Superior temporal gyrus (tissue), 1 donor: ENCODE measurements at regions not wholly inside any gene's neighbourhood (a gene's known extent, or its start where the extent isn't known, plus 50 kb on each side); places are given as distances from the start of the nearest gene placed in this dataset.

Source experiments
- DNase-seq: peaks from one replicate; pipeline ENCODE4 v3.0.0-alpha.2; 2016; ENCODE audit errors: extremely low spot score

DNA sequence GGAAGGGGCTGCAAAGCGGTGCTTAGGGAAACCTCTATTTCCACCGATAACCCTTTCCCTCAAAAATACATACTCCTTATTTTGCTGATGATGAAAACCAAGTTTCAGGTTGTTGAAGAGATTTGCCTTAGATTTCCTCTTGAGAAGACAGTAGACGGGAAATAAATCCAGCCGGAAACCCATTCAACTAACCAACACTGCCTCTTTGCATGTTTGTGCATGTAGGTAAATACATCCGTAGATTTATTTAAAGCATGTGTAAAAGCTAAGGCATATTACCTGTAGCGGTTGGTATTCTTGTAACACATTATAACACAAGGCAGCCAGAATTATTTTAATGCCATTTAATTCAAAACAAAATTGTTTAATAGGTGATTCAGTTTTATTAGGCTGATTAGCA lies 136.3 kb upstream of the SLC22A23 start:
- no peak for DNase-seq

- no peak for DNase-seq
Measured at GRCh38 chr6:3592371-3592941, 135.6 kb upstream of the SLC22A23 start.

DNA sequence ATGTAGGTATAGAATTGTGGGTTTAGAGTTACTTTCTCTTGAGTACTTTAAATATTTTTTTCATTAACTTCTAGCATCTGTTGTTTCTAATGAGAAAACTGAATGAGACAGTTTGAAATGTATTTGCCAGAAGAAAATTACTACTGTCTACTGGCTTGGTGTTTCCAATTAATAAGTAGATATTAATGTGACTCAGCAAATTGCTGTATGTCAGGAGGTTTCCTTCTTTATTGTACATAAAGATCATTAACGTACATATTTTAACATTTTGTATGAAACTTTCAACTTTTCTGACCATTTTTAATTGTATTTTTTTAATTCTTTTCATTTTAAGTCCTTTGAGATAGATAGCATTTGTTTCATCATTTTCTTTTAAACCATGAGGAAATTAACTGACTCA lies 135.1 kb upstream of the SLC22A23 start:
- DNase-seq, result no peak

GRCh38 chr6:3587660-3588059 lies 130.8 kb upstream of the SLC22A23 start:
- DNase-seq, result no peak

DNA sequence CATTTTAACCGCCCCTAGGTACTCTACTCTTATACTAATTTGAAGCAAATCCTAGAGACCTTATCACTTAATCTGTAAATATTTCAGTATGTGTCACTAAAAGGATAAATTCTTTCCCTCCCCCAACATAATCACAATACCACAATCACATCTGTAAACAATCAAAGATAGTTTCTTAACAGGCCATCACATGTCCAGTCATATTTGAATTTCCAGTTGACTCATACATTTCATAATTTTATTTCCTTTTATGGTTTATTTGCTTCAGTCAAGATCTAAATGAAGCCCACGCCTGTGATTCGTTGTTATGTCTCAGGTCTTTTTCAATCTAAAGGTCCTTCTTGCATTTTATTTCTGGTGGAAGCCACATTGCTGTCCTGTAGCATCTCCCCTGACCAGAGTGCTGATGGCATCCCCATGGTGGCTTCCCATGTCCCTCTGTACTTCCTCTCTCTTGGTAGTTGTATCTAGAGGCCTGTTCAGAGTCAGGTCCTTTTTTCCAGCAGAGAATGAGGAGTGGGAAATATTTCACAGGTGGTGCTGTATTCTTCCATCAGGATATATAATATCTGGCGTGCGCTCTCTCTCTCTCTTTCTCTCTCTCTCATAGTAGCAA lies 128.6 kb upstream of the SLC22A23 start:
- no peak for DNase-seq

GRCh38 chr6:3584606-3585005 lies 127.8 kb upstream of the SLC22A23 start:
- no peak for DNase-seq

- DNase-seq, result no peak
Measured at GRCh38 chr6:3581469-3581868, 124.6 kb upstream of the SLC22A23 start.

- DNase-seq, result no peak
Measured at GRCh38 chr6:3579652-3580175, 122.9 kb upstream of the SLC22A23 start.

DNA sequence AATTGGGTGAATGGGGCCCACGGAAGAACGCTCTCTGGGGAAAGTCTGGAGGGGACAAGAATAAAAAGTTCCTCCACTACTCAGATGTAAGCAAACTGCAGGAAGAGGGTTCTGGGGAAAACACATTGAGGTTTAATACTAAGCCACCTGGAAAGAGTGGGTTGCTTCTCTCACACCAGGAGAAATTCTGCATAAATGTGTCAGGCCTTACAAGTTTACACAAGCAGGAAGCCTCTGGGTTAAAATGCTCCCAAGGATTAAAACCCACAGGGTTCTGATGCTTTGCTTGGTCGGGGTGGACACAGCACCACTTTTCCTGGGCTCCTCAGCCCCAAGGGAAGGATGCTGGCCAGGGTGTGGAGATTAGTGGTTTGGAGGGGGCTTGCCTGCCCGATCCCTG lies 122.1 kb upstream of the SLC22A23 start:
- no peak for DNase-seq

DNA sequence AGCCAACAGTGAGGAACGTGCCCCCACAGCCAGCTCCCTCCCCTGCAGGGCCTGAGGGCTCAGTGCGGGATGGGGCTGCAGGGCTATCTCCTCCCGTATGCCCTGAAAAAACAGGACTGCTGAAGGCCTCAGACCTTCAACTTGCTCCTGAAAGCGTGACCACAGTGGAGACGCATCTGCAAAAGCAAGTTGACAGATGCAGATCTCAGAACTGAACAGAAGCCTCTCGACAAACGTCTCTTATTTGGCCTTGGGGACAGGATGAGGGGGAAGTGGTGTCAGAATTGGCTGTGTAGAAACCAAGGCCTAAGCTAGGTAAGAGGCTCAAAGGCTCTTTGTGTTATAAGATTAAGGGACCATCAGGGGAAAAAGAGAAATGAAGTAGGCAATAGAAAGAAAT lies 120.7 kb upstream of the SLC22A23 start:
- no peak for DNase-seq

GRCh38 chr6:3575701-3576100 lies 118.9 kb upstream of the SLC22A23 start:
- no peak for DNase-seq

DNA sequence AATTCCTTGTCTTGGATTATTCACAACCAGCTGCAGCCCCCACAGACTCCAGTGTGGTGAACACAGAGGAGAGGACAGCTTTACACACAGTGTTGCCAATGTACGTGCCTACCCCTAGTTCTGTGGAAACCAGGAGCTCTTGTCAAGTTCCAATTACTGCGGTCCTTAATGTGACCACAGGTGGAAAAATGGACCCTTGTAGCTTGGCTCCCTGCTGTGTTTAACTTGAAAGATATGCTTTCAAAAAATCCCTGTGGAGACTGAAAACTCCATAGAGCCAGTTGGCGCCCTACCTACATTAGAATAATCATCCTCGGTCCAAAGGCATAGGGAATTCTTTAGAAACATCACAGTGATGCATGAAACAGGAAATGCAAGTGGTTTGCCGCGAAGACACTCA lies 118.3 kb upstream of the SLC22A23 start:
- no peak for DNase-seq

GRCh38 chr6:3573670-3574069 lies 116.8 kb upstream of the SLC22A23 start:
- DNase-seq, result no peak

GRCh38 chr6:3571836-3572235 lies 115.0 kb upstream of the SLC22A23 start:
- DNase-seq, result no peak

GRCh38 chr6:3571250-3571681 lies 114.4 kb upstream of the SLC22A23 start:
- DNase-seq, result no peak

DNA sequence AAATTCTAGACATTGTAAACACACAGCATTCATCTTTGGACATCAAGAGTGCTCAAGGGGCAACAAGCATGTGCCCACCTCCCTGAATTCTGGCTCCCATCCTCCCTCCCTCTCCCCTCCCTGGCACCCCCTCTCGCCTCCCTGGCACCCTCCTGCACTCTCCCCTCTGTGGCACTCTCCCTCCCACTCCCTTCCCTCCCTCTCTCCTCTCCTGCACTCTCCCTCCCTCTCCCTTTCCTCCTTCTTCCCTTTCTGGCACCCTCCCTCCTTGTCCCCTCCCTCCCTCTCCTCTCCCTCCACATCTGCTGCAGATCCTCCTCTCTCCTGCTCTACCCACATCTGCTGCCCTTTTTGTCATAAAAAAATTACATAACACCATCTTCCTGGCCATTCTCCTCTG lies 113.0 kb upstream of the SLC22A23 start:
- DNase-seq, result no peak

DNA sequence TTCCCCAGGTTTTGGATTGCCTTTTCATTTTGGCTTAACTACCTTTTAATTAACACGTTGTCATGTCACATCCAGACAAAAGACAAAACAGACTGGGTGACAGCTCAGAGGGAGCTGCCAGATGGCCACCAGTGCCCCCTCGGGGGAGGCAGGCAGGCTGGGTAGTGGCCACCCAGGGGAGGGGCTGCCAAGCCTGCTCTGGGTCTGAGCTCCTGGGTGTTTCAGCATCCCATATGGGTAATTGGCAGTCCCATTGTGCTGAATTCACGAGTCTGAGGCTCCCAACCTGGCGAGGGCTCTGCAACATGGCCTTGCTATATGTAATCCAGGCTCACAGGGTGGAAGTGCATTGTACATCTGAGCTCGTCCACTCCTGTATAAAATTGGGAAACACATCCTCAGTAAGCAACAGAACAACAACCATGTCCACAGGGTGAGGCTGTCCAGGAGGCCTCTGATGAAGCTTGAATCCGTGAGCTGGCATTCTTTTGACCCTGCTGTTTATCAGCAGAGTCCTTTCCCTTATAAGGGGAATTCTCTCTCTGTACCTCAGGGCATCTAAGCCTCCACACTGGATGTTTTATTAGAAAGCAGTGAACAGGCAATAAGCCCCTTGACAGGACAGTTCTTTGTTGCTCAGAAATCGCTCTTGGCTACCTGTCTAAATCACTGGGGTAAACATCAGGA lies 111.7 kb upstream of the SLC22A23 start:
- DNase-seq, result no peak

GRCh38 chr6:3566812-3567211 lies 110.0 kb upstream of the SLC22A23 start:
- no peak for DNase-seq

GRCh38 chr6:3565291-3565690 lies 108.4 kb upstream of the SLC22A23 start:
- DNase-seq, result no peak

DNA sequence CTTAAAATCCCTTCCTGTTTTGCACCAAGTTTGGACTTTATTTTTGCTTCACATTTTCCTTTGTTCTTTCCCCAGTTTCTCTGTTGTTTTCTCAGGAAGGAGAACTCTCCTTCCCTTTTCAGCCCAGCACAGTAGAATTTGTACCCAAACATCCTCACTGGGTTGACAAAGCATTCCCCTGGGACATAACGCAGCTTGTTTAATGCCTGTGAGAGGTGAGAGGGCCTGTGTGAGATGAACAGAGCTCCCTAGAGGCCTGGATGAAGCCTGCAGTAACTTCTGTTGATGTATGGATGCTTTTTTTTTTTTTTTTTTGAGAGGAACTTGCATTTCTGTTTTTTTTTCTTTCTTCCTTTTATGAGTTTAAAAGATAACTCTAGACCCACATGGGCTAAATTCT lies 104.9 kb upstream of the SLC22A23 start:
- DNase-seq, result no peak

DNA sequence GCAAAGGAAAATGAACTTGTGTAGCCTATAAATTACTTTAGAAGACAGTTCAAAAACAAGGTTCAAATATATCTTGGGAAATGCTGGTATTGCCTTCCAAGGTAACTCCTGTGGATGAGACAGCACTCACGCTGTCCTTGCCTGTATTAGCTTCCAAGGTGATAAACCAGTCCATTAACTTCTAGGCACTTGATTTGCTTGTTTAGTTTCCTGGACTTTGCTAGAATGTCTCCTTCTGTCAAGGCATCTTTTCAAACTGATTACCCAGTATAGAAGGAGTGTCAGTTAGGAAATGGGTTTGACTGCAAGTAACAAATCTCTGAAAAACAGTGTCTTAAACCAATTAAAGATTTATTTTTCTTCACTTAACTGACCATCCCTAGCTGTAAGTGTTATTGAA lies 103.4 kb upstream of the SLC22A23 start:
- no peak for DNase-seq

GRCh38 chr6:3559561-3559960 lies 102.7 kb upstream of the SLC22A23 start:
- DNase-seq, result no peak

DNA sequence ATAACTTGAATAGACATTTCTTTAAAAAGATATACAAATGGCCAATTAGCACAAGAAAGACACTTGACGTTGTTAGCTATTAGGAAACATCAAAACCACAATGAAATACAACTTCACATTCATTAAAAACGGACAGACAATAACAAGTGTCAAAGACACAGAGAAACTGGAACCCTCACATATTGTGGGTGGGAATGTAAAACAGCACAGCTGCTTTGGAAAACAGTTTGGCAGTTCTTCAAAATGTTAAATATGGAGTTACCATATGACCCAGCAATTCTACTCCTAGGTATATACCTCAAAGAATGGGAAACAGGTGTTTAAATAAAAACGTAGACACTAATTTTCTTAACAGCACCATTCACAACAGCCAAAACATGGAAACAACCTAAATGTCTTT lies 100.5 kb upstream of the SLC22A23 start:
- no peak for DNase-seq
